ENCODE measurements at regions not wholly inside any gene's neighbourhood (a gene's known extent, or its start where the extent isn't known, plus 50 kb on each side); places are given as distances from the start of the nearest gene placed in this dataset.

DNA sequence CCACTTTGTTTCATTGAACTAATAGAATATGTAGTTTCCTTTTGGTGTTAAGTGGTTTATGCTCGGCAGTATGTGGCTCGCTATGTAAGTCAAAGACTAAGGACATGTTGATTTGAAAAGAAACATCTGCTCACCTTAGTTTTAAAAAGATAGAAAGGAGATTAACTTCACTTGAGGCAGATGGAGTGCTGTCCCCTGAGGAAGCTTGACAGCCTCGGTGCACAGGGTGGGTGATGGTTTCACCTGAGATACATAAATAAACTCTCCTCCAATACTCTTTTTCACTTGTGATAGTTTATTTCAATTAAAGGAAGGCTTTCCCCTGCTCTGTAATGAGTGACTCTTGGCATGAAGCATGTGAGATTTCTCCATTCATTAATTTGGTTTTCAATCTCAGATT is 70.8 kb upstream of the FMN2 start:
- TF ChIP-seq, protein P1, sequence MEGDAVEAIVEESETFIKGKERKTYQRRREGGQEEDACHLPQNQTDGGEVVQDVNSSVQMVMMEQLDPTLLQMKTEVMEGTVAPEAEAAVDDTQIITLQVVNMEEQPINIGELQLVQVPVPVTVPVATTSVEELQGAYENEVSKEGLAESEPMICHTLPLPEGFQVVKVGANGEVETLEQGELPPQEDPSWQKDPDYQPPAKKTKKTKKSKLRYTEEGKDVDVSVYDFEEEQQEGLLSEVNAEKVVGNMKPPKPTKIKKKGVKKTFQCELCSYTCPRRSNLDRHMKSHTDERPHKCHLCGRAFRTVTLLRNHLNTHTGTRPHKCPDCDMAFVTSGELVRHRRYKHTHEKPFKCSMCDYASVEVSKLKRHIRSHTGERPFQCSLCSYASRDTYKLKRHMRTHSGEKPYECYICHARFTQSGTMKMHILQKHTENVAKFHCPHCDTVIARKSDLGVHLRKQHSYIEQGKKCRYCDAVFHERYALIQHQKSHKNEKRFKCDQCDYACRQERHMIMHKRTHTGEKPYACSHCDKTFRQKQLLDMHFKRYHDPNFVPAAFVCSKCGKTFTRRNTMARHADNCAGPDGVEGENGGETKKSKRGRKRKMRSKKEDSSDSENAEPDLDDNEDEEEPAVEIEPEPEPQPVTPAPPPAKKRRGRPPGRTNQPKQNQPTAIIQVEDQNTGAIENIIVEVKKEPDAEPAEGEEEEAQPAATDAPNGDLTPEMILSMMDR (IDR thresholded peaks at IDR 0.05): no peak
- DNase-seq: no peak
- peaks cover 18% of the 10 kb centered on the region for H3K27me3 Mint-ChIP-seq (ENCODE audit: low read depth, poor library complexity)
- no peak overlapping the region for H3K4me3 Mint-ChIP-seq
- peaks cover 21% of the 10 kb centered on the region for H3K9me3 Mint-ChIP-seq
- H3K4me1 Mint-ChIP-seq: no peaks in the 10 kb centered on the region
- H3K36me3 Mint-ChIP-seq (ENCODE audit: low read depth): no peaks in the 10 kb centered on the region
- H3K27ac Mint-ChIP-seq: no peak overlapping the region

DNA sequence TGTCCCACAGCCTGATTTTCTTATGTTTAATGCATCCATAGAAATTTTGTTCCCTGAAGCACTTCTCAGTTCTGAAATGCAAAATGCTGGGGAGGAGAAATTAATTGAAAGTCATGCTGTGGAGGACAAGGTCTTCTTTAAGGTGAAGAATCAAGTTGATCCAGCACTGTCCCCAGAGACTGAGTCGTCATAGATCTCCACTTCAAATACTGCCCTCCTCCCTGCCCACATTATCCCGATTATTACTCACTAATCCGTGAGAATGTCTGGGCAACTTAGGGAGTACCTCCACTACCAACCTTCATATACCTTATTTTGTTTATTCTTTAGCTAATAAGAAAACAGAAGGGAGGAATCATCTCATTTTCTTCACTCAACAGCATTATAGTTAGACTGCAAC is 70.0 kb upstream of the FMN2 start:
- Mint-ChIP-seq H3K4me3 (no peak overlapping the region), H3K36me3 (ENCODE audit: low read depth) (no peaks in the 10 kb centered on the region), H3K4me1 (no peaks in the 10 kb centered on the region), H3K27ac (no peak overlapping the region), H3K9me3 (peaks cover 21% of the 10 kb centered on the region), H3K27me3 (ENCODE audit: low read depth, poor library complexity) (peaks cover 18% of the 10 kb centered on the region)
- TF ChIP-seq, protein P1 (IDR thresholded peaks at IDR 0.05): no peak
- DNase-seq: no peak

DNA sequence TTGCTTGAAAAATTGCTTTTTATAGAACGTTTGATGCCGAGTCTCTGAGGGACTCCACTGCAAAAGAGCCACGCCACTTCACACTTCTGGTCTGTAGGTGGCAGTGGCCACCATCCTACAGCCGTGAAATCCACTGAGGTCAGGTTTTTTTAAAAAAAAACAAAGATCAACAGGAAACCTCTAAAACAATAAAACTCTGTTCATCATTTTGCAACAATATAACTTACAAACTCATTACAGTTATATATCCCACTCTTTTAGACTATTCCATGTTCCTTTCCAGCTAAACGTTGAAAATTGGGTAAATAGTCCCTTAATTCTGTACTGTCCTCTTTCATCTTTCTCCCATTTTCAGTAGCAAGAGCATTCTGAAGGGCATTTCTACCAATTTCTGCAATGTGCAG is 64.6 kb upstream of the FMN2 start:
- Mint-ChIP-seq H3K27ac (no peak overlapping the region), H3K9me3 (no peaks in the 10 kb centered on the region), H3K27me3 (ENCODE audit: low read depth, poor library complexity) (peaks cover 17% of the 10 kb centered on the region), H3K36me3 (ENCODE audit: low read depth) (no peaks in the 10 kb centered on the region), H3K4me1 (peaks cover 4% of the 10 kb centered on the region), H3K4me3 (no peak overlapping the region)
- TF ChIP-seq, protein P1 (IDR thresholded peaks at IDR 0.05): peak; percentile 96
- peak; percentile 54 for DNase-seq

DNA sequence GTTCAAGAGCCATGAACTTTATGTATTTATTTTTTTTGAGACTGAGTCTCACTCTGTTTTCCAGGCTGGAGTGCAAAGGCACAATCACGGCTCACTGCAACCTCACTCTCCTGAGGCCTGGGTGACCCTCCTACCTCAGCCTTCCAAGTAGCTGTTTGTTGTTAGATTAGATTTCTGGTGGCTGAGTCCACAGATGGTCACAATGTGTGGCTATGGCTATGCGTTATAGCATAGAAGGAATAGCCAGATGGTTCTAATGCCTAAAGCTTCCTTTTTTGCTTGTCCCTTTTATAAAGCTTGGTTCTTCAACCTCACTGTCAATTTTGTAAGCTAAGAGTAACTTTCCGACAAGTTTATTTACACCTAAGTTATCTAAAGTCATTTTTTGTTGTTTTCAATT is 62.3 kb upstream of the FMN2 start:
- no peaks in the 10 kb centered on the region for H3K36me3 Mint-ChIP-seq (ENCODE audit: low read depth)
- no peak overlapping the region for H3K27ac Mint-ChIP-seq
- peaks cover 4% of the 10 kb centered on the region for H3K4me1 Mint-ChIP-seq
- peaks cover 19% of the 10 kb centered on the region for H3K27me3 Mint-ChIP-seq (ENCODE audit: low read depth, poor library complexity)
- TF ChIP-seq, protein P1 (IDR thresholded peaks at IDR 0.05): no peak
- H3K9me3 Mint-ChIP-seq: no peaks in the 10 kb centered on the region
- no peak for DNase-seq
- H3K4me3 Mint-ChIP-seq: no peak overlapping the region

DNA sequence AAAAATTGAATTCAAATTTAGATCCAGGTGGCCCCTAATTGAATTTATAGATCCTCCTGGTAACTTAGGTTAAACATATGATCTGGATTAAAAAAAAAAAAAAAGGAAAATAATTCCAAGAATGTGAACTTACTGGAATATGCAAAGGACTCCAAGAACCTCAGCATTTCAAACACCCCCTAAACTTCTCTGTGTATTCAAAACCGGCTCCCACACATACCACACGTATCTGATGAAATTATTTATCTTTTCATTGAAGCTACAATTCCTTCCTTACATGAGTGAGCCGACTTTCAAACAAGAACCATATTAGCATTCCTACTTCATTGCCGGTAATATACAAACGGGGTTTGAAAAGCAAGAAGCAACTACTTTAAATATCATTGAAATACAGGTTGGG is 61.4 kb upstream of the FMN2 start:
- H3K27me3 Mint-ChIP-seq (ENCODE audit: low read depth, poor library complexity): peaks cover 13% of the 10 kb centered on the region
- H3K4me3 Mint-ChIP-seq: no peak overlapping the region
- no peaks in the 10 kb centered on the region for H3K9me3 Mint-ChIP-seq
- H3K4me1 Mint-ChIP-seq: peaks cover 4% of the 10 kb centered on the region
- DNase-seq: no peak
- no peaks in the 10 kb centered on the region for H3K36me3 Mint-ChIP-seq (ENCODE audit: low read depth)
- TF ChIP-seq, protein P1 (IDR thresholded peaks at IDR 0.05): no peak
- H3K27ac Mint-ChIP-seq: no peak overlapping the region

DNA sequence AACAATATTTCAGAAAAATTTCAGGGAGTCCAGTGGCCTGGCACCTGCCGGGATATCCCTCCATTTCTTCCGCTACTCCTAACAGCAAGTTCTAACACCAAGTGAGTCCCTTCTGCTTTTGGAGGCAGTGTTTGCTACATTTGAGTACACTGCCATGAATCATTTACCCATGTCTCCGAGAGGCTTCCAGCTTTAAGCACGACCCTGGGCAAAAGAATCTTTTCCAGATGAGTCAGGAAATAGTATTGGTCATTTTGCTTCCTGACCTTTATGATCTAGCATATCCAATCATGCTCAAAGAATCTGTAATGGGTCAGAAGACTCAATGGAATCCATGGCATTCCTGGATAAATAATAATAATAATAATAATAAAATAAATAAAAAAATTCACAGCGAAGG is 60.7 kb upstream of the FMN2 start:
- Mint-ChIP-seq H3K9me3 (peaks cover 4% of the 10 kb centered on the region), H3K27me3 (ENCODE audit: low read depth, poor library complexity) (peaks cover 9% of the 10 kb centered on the region), H3K36me3 (ENCODE audit: low read depth) (no peaks in the 10 kb centered on the region), H3K27ac (no peak overlapping the region), H3K4me1 (peaks cover 4% of the 10 kb centered on the region), H3K4me3 (no peak overlapping the region)
- DNase-seq: no peak
- TF ChIP-seq, protein P1 (IDR thresholded peaks at IDR 0.05): no peak

Measured in nephron progenitor cell (in vitro differentiated cells).